Activated CD4-positive, alpha-beta T cell treated with anti-CD3 and anti-CD28 coated beads, Interleukin-2, Interleukin-4, amounts not matched to agents 100 ng/mL and 50 ng/mL, durations not matched to agents 16 hours and 8 hours (primary cell): ENCODE measurements at regions not wholly inside any gene's neighbourhood (a gene's known extent, or its start where the extent isn't known, plus 50 kb on each side); places are given as distances from the start of the nearest gene placed in this dataset.
"Not testable (repeated sequence)": the region's sequence is repeated elsewhere in the genome, so short reads cannot be mapped to it uniquely, and the experiment has no call there.

Experiments
- DNase-seq: peaks from one replicate; pipeline ENCODE4 v3.0.0-alpha.2; 2020; ENCODE audit warnings: low spot score

DNA sequence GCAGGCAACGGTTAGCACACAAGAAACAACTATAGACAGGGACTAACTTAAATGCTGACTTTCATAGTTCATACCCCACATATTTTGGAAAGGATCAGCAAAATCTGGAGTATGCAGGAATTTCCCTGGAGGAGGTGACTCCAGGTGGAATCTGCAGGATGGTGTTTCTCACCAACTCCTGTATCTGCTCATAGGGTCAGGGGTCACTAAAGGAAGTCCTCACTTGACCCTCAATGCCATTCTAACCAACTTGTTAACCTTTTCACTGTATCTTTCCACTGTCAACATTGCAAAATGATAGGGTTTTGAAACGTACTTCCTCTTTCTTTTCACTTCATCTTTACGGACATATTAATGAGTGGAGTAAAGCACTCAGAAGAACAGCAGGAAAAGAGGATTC is 207.0 kb upstream of the CXCR4 start:
- DNase-seq = no peak

DNA sequence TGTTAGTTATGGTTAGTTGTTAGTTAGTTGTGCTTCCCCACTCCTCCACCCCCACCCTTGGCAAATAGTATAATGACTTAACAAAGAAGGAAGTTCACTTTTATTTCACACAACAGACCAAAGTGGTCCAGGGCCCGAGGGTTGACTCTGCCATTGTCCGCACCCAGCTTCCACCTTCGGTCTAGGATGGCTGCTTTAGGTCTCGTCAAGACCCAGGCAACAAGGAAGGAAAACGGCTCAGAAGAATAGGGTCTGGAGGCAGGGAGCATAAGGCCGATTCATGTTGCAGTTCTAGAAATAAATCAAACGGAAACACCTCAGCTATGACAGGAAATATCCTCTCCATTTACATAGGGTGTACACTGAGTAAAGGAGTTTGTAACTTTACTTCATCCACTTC is 206.0 kb upstream of the CXCR4 start:
- peak; percentile 31 for DNase-seq

DNA sequence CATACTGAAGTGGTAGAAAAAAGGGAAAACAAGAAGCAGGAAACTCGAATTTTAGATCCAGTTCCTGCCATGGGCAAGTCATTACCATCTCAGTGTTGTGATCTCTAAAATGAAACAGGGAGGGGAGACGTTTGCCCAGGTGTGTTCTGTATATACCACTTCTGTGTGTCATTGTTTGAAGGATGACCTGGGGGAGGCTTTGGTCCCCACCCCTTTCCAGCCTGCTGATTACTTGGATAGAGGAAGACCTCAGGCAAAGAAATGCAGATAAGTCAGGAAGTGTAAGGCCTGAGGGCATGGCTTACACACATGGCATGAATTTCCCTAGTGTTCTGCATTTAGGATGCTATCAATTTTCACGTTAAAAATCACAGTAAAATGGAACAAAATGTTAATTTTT is 205.2 kb upstream of the CXCR4 start:
- no peak for DNase-seq

DNA sequence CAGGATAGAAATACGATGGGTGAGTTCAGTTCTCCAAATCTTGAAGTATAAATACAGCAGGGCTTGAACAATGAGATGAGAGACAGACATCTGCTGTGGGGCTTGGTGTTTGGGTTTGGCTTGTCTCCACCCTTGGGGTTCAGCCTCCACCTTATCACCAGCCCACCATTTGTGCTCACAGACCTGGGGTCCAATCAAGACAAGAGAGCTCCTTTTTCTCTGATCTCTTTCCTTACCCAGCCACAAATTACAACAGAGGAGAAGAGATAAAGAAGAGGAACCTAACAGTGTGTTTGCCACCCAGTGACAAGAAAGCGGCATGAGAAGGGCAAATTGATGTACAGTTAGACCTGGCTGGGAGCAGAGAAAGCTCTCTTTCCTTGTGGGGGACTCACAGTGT is 204.5 kb upstream of the CXCR4 start:
- no peak for DNase-seq

DNA sequence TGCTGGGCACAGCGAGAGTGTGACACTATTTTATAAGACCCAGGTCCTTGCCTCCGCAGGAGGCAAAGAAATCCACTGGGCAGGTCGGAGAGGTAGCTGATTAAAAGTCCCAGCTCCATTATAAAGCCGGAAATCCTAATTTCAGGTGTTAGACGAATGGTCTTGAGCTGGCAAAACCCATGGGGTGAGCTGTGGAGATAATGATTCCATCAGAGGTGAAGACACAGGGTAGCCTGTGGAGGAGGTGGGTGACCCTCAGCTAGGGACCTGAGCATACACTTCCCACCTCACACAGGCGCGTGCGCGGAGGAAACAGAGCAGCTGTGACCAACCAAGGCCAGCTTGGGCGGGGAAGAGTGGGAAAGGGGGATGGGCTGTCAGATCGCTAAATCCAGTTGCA is 201.7 kb upstream of the CXCR4 start:
- no peak for DNase-seq

DNA sequence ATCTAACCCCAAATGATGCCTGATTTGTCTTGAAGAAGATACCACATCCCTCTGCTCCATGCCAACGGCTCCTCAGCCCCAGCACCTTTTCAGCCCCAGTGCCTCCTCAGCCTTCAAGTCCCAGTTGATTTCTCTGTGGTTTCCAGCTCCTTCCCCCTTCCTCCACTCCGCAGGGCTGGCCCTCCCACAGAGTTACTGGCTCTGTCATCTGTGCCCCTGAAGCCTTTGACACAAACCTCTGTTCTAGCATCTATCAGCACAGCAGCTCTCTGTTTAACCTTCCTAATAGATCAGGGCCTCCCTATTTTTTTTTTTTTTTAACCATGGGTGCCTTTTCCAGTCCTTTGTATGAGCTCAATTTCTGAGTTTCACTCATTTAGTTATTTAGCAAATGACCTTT is 201.3 kb upstream of the CXCR4 start:
- no peak for DNase-seq

DNA sequence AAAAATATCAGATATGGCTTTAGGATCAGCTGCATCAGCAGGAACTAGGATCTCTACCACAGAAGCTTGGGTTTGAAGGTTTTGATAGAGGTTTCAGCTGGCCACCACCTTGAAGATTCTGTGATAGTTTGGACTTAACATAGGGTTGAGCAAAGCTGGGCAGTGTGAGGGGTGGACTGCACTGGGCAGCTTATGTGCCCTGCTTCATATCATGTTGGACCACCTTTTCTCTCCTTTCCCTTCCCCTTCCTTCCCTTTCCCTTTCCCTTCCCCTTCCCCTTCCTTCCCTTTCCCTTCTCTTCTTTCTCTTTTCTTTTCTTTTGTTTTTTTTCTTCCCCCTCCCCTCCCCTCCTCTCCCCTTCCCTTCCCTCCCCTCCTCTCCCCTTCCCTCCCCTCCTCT is 196.3 kb upstream of the CXCR4 start:
- no peak for DNase-seq

DNA sequence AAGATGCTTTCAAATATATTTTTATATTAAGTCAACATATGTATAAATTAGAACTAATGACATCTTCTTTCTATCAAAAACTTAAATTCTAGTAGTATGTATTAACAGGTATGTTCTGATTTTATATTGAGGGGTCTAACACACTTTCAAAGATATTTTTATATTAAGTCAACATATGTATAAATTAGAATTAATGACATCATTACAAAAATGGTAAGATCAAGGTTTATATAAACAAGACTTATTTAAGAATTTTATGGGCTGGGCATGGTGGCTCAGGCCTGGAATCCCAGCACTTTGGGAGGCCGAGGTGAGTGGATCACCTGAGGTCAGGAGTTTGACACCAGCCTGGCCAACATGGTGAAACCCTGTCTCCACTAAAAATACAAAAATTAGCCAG is 194.6 kb upstream of the CXCR4 start:
- not testable (repeated sequence) for DNase-seq

DNA sequence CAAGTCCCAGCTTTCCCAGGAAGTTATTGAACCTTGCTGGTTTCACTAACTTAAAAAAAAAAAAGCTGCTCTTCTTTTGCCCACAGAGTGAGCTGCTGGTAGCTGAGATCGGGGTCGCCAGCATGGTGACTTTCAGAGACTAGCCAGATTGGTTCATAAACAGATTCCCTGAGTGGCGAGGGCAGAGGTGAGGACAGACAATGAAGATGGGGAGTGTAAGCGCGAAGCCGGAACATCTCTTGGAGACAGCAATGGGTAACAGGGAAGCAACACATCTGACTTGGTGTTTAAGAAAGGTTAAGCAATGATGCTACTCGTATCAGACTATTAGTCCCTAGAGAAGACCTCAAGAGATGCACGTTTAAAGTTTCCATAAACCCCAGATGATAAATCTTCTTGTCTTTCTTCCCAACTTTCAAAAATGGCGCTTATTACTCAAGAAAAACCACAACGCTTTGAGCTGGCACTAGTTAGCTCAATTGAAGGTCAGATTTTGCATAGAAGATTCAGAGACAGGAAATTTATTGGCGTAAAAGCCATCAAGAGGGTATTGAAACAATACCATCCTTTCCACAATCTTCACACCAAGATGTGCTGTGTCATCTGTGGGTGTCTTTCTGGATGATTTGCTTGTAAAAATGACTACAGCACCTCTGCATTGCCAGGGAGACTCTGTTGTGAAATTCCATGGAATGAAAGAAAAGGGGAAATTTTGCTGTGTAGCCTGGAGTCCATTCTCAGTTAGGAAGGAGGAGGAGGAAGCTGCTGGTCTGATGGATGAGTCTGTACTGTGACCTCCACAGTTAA is 193.1 kb upstream of the CXCR4 start:
- peak; percentile 60 for DNase-seq

DNA sequence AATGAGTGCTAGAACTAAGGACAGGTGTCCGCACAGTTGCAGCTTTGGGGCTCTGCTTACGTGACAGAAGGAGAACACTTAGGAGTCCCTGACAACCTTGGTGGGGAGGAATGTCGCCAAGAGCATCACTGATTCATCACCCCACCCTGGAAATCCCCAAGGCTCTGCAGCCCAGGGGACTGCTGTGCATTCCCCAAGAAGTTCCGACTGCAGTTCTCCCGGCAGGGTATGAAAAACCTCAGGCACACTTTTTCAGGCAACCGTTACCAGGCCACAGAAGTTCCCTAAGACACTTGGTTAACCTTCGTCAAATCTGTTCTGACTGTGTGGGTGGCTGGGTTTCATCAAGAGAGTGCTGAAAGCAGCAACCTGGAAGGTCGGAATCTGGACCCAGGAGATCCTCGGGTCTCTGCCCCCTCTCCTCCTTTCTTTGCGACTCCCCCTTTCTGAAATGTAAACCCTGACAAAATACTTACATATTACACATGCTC is 192.1 kb upstream of the CXCR4 start:
- peak; percentile 60 for DNase-seq

DNA sequence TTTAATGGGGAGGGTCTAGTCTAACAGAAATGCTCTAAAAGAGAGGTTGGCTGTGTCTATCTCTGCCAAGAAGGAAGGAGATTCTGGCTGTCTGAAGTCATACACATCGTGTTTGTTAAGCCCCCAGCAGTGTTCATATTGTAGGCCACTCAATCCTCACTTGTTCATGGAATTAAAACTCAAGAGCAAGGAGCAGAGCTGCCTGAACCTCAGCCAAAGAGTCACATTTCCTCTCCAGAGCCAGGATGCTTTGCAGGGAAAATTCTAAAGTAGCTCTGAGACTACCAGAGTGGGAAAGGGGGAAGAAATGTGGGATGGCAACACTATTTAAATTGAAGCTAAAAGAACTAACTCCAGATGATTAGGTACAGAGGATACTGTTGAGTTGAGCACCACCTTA is 190.7 kb upstream of the CXCR4 start:
- DNase-seq = no peak

DNA sequence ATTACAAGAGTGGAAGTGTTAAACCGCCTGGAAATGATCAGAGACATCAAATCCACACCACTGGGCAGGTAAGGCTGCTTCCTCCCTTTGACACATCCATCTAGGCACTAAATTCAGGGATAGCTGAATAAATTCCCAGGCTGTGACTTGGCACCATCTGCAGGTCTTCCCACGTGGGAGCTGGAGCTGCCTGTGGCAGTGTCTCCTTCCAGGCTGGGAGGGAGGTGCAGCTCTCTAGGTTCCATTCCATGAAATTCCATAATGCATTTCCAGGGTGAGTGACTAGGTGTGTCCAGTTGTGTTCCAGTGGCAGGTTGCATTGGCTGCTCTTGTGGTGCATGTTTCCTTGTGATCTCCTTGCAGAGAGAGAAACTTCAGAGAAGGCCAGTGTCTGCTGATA is 188.9 kb upstream of the CXCR4 start:
- DNase-seq = no peak

DNA sequence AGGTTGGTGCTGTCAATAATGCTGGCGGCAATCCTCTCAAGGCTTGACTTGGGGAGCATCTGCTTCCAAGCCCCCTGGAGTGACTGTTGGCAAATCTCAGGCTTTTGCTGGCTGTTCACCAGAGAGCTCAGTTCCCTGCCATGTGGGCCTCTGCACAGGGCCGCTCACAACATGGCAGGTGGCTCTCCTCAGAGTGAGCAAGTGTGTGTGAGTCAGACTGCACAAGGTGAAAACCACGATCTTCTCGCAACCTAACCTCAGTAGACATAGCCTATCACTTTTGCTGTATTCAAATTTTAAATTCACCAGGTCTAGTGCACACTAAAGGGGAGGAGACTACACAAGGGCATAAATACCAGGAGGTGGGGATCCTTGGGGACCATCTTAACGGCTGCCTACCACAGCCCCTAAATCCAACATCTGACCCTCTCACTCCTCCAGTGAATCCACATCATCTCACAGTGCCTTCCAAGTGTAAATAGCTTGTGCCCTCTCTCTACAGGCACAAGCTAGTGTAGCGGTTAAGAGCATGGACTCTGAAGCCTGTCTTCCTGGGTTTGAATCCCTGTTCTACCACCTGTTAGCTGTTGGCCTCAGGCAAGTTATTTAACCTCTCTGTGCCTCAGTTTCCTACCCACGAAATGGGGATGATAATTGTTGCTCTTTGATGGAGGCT is 187.7 kb upstream of the CXCR4 start:
- peak; percentile 82 for DNase-seq

DNA sequence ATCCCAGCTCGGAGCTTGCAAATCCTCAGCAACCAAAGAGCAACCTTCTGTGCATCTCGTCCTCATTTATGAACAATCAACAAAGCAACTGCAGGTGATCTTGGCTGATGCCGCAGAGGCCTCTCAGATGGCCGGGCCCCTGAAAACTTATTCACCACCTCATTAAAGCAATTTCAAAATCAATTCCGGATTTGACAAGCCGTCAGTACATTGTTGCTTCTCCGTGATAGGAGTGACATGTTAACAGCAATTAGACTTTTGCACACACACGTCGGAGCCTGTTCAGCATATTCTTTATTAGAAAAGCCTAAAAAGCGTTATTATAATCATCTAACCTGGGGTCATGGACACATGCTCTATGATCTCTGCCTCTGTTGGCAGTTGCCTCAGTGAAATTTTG is 183.1 kb upstream of the CXCR4 start:
- no peak for DNase-seq

DNA sequence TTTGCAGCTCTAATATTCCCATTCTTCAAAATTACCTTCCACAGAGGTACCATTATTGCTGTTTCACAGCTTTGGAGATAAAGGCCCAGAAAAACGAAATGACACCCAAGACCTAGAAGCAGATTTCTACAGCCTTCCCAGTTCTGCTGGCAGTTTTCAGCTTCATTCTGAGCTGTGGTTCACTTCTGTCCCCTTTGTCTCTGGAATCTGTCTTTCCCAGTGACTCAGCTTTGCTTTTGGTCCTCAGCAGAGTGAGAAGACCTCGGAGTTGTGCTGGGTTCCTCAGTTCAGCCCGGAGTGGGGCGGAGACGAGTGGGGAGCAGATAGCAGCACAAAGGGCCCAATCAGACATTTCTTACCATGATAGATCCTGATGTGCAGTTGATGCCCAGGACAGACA is 180.7 kb upstream of the CXCR4 start:
- DNase-seq = no peak

DNA sequence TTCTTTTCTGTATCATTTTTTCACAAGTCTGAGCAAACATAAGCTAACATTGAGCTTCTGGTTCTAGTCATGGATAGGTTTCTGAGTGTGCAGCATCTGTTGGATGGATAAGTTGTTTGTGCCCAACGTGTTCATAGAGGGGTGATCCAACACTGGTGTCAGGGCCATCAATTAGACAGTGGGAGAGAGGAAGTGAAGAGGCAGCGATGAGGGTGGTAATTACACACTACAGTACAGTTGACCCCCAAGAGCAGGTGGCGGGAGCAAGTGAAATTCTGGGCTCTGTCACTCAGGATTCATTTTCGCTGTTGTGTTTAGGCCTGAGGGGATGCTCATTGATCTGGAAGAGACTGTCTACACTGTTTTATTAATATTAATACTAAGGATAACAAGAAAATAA is 180.0 kb upstream of the CXCR4 start:
- no peak for DNase-seq

DNA sequence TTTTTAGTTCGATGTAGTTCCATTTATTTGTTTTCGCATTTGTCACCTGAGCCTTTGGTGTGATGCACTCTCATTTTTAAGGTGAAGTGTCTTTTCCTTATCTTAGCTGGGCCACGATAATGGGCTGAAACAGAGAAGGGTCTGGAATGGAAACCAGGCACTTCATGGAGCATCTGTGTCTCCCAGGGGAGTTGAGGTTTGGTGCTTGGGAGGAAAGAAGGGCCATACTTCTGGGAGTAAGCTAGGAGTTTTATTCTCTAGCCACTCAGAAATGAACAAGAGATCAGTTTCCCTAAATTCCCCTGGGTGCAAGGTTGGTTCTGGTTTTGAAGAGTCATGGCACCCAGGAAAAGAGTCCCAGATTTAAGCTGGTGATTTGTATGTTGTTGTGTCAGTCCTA is 179.4 kb upstream of the CXCR4 start:
- no peak for DNase-seq

DNA sequence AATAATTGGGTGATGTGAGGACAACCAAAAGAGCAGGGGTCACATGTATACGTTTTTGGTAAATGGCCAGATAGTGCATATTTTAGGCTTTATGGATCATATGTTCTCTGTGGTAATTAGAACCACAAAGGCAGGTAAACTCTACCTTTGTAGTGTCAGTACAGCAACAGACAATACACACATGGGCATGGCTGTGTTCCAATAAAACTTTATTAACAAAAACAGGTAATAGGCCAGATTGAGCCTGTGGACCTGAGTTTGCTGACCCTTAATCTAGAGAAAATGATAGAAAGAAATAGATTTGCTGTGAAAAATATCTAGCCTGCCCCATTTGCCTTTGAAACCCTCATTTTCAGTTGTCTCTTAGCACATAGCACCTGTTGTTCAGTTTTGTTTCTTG is 177.2 kb upstream of the CXCR4 start:
- DNase-seq = no peak

DNA sequence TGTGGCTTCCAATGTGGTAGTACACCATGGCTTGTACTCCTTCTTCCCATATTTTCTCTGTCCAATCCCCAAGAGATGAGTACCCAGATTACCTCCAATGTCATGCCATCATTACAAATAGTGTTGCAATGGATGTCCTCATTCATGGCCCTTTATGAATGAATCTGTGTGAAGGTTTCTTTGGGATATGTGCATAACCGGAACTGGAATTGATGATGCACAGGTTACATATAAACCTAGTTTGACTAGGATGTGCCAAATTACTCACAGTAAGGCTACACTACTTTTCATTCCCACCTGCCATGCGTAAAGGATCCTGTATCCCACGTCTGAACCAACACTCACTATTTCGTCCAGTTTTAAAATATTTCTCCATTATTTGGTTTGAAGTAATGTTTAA is 173.9 kb upstream of the CXCR4 start:
- DNase-seq = no peak

DNA sequence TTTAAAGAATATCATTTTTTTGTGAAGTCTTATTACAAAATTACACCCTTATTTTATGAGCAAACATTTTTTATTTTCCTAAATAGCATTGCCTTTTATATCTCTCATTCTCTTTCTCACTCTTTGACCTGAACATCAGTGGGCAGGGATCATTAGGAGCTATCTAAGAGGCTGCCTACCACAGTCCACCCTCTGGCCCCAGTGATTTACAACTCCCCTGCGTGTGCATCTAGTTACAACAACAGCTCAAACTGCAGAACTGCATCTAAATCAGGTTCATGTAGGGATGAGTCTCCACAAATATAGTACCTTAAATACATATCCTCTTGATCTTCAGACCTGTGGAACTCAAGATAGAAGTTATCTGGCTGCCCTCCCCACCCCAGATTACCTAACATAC is 172.4 kb upstream of the CXCR4 start:
- DNase-seq = no peak

DNA sequence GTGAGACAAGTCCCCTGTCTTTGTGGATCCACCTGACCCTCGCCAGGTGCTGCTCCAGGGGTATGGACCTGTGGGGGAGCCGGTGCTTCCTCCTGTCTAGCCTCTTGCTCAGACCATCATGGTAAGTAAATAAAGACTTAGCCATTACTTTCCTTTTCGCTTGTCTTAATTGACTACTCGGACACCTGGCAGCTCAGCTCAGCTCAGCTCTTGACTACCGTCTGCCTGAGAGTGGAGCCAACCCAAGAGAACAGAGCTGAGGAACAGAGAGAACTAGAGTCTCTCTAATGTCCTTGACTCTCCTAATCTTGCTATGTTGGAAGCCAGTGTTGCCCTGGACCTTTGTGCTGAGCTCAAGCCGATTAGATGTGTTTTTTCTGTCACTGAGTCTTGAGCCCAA is 170.3 kb upstream of the CXCR4 start:
- no peak for DNase-seq

DNA sequence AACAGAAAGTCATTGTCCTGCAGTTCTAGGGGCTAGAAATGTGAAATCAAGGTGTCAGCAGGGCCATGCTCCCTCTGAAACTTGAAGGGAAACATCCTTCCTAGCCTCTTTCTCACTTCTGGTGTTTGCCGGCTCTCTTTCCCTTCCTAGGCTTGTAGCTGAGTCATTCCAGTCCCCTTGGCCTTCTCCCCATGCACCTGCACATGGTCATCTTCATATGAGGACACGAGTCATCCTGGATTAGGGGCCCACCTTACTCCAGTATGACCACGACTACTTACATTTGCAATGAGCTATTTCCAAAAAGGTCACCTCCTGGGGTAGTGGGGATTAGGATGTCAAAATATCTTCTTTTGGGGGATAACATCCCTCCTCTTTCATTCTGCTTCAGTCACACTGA is 168.5 kb upstream of the CXCR4 start:
- DNase-seq = no peak

DNA sequence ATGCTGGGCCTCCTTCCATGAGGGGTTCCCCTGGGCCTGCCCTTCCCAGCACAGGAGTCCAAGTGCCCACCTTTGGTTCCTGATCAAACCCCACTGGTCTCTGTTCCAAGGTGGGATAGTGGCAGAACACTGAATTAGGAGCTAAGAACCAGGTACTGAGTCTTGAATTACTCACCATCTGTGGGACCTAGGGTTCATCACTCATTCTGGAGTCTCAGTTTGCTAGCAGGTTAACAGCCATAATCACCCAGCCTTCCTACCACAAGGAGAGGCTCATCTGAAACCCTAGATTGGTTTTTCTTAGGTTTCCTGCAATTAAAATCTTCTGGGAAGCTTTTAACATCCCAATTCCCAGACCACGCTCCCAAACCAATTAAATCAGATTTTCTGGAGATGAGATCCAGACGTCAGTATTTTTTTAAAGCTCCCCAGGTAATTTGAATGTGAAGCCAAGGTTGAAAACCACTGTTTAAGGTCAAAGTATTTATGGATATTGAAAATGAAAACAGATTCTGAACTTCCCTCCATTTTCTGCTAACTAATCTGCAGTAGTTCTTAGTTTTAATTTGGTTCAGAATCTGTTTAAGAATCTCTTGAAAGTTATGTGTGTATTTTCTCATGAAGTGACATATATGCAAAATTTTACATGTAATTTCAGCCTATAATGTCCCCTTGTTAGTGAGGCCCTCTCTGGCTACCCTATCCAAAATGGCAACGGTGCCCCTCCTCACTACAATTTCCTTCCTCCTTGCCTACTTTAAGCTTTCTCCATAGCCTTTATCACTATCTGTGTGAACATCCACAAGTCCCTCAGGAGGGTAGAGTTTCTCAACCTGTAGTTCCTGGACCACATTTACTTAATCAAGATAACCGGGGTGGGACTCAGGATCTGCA is 166.5 kb upstream of the CXCR4 start:
- no peak for DNase-seq
